ENCODE measurements at regions not wholly inside any gene's neighbourhood (a gene's known extent, or its start where the extent isn't known, plus 50 kb on each side); places are given as distances from the start of the nearest gene placed in this dataset.
"Not testable (repeated sequence)": the region's sequence is repeated elsewhere in the genome, so short reads cannot be mapped to it uniquely, and the experiment has no call there.

DNA sequence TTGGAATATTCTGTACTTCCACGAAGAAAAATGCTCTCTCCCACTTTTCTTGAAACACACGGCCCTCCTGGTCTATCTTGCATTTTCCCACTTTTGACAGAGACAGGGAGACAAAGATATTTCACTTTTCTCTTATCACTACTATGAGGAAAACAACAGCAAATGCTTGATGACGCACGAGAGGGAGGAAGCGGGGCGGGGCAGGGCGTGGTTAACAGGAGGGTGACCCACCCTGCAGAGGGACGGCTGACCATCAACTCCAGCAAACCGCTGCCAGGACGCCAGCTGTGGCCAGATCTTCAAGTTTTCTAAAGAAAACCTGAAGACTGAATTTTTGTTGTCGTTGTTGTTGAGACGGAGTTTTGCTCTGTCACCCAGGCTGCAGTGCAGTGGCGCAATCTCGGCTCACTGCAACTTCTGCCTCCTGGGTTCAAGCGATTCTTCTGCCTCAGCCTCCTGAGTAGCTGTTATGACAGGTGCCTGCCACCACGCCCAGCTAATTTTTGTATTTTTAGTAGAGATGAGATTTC lies 63.8 kb downstream of the NSUN5 start:
- ATAC-seq (ENCODE audit: low read depth); H3K36me3 ChIP-seq (ENCODE audit: low read depth); H3K27ac ChIP-seq (ENCODE audit: poor library complexity, severe bottlenecking); H3K9me3 ChIP-seq (ENCODE audit: severe bottlenecking); H3K4me3 ChIP-seq (ENCODE audit: severe bottlenecking); H3K4me1 ChIP-seq (ENCODE audit: insufficient read depth, poor library complexity, severe bottlenecking); DNase-seq (ENCODE audit: low spot score); H3K27me3 ChIP-seq (ENCODE audit: insufficient read depth, poor library complexity, severe bottlenecking): not testable (repeated sequence)

DNA sequence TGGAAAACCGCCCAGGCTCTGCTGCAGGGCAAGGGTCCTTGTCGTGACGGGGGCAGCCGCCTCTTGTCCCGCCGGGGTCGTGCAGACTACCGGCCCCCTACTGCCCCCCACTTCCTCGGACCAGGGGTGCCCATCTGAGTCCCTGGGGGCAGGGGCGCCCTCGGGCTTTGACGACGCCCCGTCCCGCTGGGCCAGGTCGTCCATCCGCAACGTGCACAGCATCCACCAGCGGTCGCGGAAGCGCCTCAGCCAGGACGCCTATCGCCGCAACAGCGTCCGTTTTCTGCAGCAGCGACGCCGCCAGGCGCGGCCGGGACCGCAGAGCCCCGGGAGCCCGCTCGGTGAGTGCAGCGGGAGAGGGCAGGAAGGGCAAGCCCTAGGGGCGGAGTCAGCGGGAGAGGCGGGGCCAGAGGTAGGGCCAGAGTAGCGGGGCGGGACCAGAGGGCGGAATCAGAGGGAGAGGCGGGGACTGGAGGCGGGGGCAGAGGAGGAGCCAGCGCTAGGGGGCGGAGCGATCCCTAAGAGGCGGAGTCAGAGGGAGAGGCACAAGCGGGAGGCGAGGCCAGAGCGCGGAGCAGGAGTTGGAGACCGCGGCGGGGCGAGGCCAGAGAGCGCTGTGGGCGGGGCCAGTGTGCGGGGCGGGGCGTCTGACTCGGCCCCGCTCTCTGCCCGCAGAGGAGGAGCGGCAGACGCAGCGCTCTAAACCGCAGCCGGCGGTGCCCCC lies 73.5 kb downstream of the NSUN5 start:
- not testable (repeated sequence) for H3K36me3 ChIP-seq (ENCODE audit: low read depth); H3K27me3 ChIP-seq (ENCODE audit: insufficient read depth, poor library complexity, severe bottlenecking); H3K9me3 ChIP-seq (ENCODE audit: severe bottlenecking); H3K4me3 ChIP-seq (ENCODE audit: severe bottlenecking); H3K27ac ChIP-seq (ENCODE audit: poor library complexity, severe bottlenecking); H3K4me1 ChIP-seq (ENCODE audit: insufficient read depth, poor library complexity, severe bottlenecking)
- DNase-seq (ENCODE audit: low spot score): peak; percentile 80
- peak; percentile 93 for ATAC-seq (ENCODE audit: low read depth)

DNA sequence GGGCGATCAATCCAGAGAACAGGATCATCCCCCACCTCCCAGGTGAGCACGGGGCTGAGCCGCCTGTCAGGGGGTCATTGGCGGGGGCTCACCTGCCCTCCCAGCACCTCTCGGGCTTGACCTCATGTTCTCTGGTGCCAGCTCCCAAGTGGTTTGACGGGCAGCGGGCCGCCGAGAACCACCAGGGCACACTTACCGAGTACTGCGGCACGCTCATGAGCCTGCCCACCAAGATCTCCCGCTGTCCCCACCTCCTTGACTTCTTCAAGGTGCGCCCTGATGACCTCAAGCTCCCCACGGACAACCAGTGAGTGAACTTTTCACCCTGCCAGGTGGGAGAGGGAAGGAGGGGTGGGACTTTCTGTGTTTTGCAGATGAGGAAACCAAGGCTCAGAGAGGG lies 82.9 kb downstream of the NSUN5 start:
- peak; percentile 29 for DNase-seq (ENCODE audit: low spot score)
- H3K4me1 ChIP-seq (ENCODE audit: insufficient read depth, poor library complexity, severe bottlenecking): not testable (repeated sequence)

DNA sequence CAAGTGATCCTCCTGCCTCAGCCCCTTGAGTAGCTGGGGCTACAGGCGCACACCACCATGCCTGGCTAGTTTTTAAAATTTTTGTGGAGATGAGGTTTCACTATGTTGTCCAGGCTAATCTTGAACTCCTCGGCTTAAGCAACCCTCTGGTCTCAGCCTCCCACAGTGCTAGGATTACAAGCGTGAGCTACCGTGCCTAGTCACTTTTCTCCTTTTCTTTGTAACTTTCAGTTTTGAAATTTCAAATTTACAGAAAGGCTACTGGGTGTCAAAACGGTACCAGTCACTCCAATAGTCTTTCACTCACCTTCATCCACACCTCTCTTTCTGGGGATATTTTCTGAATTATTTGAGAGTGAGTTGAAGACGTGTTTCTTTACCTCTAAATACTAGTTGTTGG lies 86.9 kb downstream of the NSUN5 start:
- H3K9me3 ChIP-seq (ENCODE audit: severe bottlenecking); H3K4me3 ChIP-seq (ENCODE audit: severe bottlenecking); H3K27ac ChIP-seq (ENCODE audit: poor library complexity, severe bottlenecking); H3K36me3 ChIP-seq (ENCODE audit: low read depth); H3K4me1 ChIP-seq (ENCODE audit: insufficient read depth, poor library complexity, severe bottlenecking); ATAC-seq (ENCODE audit: low read depth); DNase-seq (ENCODE audit: low spot score); H3K27me3 ChIP-seq (ENCODE audit: insufficient read depth, poor library complexity, severe bottlenecking): not testable (repeated sequence)

More for the DNA sequence above, 82.9 kb downstream of the NSUN5 start:
- ATAC-seq (ENCODE audit: low read depth); H3K4me3 ChIP-seq (ENCODE audit: severe bottlenecking); H3K36me3 ChIP-seq (ENCODE audit: low read depth); H3K27ac ChIP-seq (ENCODE audit: poor library complexity, severe bottlenecking); H3K27me3 ChIP-seq (ENCODE audit: insufficient read depth, poor library complexity, severe bottlenecking); H3K9me3 ChIP-seq (ENCODE audit: severe bottlenecking): not testable (repeated sequence)

DNA sequence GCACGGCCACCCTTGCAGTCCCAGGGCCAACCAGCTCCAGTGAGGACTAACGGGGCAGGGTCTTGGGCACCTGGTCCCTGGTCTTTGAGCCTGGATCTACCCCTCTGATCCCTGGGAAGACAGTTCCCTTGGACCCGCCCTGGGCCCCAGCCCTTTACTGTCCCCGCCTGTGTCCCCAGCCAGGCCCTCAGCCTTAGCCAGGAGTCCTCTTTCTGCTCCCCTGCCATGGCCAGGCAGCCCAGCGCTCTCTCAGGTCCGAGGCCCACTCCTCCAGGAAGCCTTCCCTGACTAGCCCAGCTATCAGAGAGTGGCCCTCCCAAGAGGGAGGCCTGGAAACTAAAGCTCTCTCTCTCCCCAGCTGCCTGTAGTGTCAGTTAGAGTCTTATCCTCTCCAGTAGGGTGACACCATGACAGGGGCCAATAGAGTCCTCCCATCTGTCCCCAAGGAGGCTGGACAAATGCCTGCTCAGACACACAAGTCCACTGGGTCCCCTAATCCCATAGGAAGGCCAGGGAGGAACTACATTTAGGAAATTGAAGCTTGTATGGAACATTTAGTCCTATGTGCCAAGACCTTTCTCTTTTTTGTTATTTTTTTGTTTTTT lies 87.8 kb downstream of the NSUN5 start:
- not testable (repeated sequence) for ATAC-seq (ENCODE audit: low read depth); DNase-seq (ENCODE audit: low spot score)

DNA sequence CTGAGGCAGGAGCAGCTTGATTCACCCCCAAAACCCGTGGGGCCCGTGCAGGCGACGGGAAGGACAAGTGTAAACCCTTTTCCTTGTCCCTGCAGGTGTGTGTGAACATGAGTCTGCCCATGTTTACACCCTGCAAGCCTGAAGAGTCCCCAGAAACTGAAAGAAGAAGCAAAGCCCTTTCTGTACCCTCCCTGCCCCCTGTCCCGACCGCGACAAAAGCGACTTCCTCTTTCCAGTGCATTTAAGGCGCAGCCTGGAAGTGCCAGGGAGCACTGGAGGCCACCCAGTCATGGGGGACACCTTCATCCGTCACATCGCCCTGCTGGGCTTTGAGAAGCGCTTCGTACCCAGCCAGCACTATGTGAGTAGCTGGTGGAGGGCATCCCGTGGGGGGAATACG lies 88.3 kb downstream of the NSUN5 start:
- not testable (repeated sequence) for ATAC-seq (ENCODE audit: low read depth); H3K27ac ChIP-seq (ENCODE audit: poor library complexity, severe bottlenecking)

More for the DNA sequence above, 87.8 kb downstream of the NSUN5 start:
- H3K9me3 ChIP-seq (ENCODE audit: severe bottlenecking); H3K27me3 ChIP-seq (ENCODE audit: insufficient read depth, poor library complexity, severe bottlenecking); H3K4me3 ChIP-seq (ENCODE audit: severe bottlenecking); H3K27ac ChIP-seq (ENCODE audit: poor library complexity, severe bottlenecking); H3K4me1 ChIP-seq (ENCODE audit: insufficient read depth, poor library complexity, severe bottlenecking); H3K36me3 ChIP-seq (ENCODE audit: low read depth): not testable (repeated sequence)

DNA sequence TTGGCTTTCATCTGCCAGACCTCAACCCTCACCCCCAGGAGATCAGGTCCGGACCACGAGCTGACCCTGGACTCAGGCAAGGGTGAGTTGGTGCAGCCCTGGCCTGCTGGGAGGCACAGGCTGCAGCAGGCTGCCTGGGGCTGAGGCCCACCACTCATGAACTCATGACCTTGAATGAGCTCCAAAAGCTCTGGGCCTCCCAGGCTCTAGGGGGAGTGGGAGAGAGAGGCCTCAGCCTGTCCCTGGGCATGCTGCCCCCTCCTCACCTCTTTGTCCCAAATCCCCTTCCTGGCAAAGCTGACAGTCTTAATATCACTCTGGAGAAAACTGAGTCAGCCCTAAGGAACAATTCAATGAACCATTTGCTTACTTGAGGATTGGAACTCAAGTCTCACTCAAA lies 89.8 kb downstream of the NSUN5 start:
- not testable (repeated sequence) for H3K27me3 ChIP-seq (ENCODE audit: insufficient read depth, poor library complexity, severe bottlenecking); H3K4me1 ChIP-seq (ENCODE audit: insufficient read depth, poor library complexity, severe bottlenecking); ATAC-seq (ENCODE audit: low read depth); H3K9me3 ChIP-seq (ENCODE audit: severe bottlenecking); H3K4me3 ChIP-seq (ENCODE audit: severe bottlenecking); DNase-seq (ENCODE audit: low spot score); H3K27ac ChIP-seq (ENCODE audit: poor library complexity, severe bottlenecking); H3K36me3 ChIP-seq (ENCODE audit: low read depth)

More for the DNA sequence above, 88.3 kb downstream of the NSUN5 start:
- not testable (repeated sequence) for H3K4me1 ChIP-seq (ENCODE audit: insufficient read depth, poor library complexity, severe bottlenecking); H3K4me3 ChIP-seq (ENCODE audit: severe bottlenecking); H3K9me3 ChIP-seq (ENCODE audit: severe bottlenecking); H3K36me3 ChIP-seq (ENCODE audit: low read depth); H3K27me3 ChIP-seq (ENCODE audit: insufficient read depth, poor library complexity, severe bottlenecking); DNase-seq (ENCODE audit: low spot score)

DNA sequence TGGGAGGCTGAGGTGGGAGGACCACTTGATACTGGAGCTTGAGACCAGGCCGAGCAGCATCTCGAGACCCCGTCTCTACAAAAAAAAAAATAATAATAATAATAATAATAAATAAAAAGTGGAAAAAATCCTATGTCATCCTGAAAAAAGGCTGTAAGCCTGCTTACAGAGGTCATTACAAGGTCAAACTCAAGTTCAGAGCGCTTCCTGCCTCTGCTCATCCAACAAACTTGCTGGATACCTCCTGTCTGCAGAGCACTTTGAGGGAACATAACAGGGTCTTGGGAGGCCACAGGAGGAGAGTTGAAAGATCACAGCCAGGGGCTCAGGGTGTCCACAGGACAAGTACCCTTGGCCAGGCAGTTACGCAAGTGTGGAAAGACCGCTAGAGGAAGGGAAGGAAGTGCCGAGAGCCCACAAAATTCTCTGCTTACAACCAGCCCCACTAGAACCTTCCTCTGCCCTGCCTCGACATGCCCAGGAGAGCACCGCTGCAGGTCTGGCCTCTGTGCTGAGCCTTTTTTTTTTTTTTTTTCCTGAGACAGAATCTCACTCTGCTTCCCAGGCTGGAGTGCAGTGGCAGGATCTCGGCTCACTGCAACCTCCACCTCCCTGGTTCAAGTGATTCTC lies 92.5 kb downstream of the NSUN5 start:
- H3K36me3 ChIP-seq (ENCODE audit: low read depth); H3K9me3 ChIP-seq (ENCODE audit: severe bottlenecking); DNase-seq (ENCODE audit: low spot score); H3K27ac ChIP-seq (ENCODE audit: poor library complexity, severe bottlenecking); H3K4me1 ChIP-seq (ENCODE audit: insufficient read depth, poor library complexity, severe bottlenecking); H3K27me3 ChIP-seq (ENCODE audit: insufficient read depth, poor library complexity, severe bottlenecking); H3K4me3 ChIP-seq (ENCODE audit: severe bottlenecking): not testable (repeated sequence)
- peak; percentile 54; the same call in 2 of the 3 replicates for ATAC-seq (ENCODE audit: low read depth)

DNA sequence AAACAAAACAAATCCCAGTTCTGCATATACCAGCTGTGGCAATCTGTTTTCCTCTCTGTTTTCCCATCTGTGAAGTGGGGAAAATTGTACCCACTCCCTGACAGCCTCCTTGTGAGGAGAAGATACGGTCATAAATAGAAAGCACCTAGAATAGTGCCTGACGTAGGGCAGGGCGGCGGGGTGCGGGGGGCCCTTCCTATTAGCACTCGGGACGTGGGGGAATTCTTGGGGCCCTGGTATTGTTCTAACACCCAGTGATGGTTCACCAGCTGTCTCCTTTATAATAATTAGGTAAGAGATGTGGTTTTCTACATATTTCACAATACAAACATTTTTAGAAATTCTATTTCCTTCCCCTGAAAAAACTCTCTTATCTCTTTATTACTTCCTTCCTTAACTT lies 93.4 kb downstream of the NSUN5 start:
- ATAC-seq (ENCODE audit: low read depth): not testable (repeated sequence)

DNA sequence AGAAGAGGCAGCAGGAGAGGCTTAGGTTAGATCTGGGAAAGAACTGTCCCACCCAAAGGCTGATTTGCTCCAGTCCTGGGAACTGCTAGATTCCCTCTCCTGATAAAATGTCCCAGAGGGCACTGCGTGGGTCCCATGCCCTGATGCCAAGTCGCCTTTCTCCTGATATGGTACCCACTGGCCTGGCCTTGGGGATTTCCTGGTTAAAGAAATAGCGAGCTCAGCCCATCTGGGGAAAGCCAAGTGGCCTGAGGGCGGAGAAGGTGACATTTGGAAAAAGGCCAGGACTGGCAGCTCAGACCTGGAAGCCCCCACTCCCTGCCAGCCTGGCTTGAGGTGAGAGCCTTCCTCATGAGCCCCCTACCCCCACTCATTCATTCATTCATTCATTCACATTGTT lies 94.2 kb downstream of the NSUN5 start:
- not testable (repeated sequence) for H3K27me3 ChIP-seq (ENCODE audit: insufficient read depth, poor library complexity, severe bottlenecking); H3K4me3 ChIP-seq (ENCODE audit: severe bottlenecking); H3K9me3 ChIP-seq (ENCODE audit: severe bottlenecking); H3K36me3 ChIP-seq (ENCODE audit: low read depth); H3K27ac ChIP-seq (ENCODE audit: poor library complexity, severe bottlenecking); H3K4me1 ChIP-seq (ENCODE audit: insufficient read depth, poor library complexity, severe bottlenecking); ATAC-seq (ENCODE audit: low read depth)
- peak; percentile 29 for DNase-seq (ENCODE audit: low spot score)

More for the DNA sequence above, 93.4 kb downstream of the NSUN5 start:
- not testable (repeated sequence) for H3K4me1 ChIP-seq (ENCODE audit: insufficient read depth, poor library complexity, severe bottlenecking); H3K4me3 ChIP-seq (ENCODE audit: severe bottlenecking); H3K36me3 ChIP-seq (ENCODE audit: low read depth); H3K9me3 ChIP-seq (ENCODE audit: severe bottlenecking); H3K27ac ChIP-seq (ENCODE audit: poor library complexity, severe bottlenecking); H3K27me3 ChIP-seq (ENCODE audit: insufficient read depth, poor library complexity, severe bottlenecking); DNase-seq (ENCODE audit: low spot score)

DNA sequence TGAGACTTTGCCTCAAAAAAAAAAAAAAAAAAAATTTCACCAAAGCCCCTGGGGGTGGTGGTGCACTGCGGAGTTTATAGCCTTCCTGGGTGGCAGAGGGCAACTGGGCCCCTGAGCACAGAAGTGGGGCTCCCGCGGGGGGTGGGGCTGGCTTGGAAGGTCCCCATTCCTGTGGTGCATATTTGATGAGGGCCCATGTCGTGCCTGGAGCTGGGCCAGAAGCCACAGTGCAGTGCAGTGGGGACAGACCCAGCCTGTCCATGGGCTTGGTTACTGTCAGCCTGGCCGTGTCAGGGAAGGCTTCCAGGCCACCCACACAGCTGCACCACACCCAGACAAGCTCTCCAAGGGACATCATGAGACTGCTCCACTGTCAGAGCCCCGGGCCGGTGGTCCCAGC lies 95.5 kb downstream of the NSUN5 start:
- DNase-seq (ENCODE audit: low spot score): peak; percentile 38

More for the DNA sequence above, 95.5 kb downstream of the NSUN5 start:
- peak; percentile 26; the same call in 1 of the 3 replicates for ATAC-seq (ENCODE audit: low read depth)
- not testable (repeated sequence) for H3K9me3 ChIP-seq (ENCODE audit: severe bottlenecking); H3K27ac ChIP-seq (ENCODE audit: poor library complexity, severe bottlenecking); H3K36me3 ChIP-seq (ENCODE audit: low read depth); H3K27me3 ChIP-seq (ENCODE audit: insufficient read depth, poor library complexity, severe bottlenecking); H3K4me1 ChIP-seq (ENCODE audit: insufficient read depth, poor library complexity, severe bottlenecking); H3K4me3 ChIP-seq (ENCODE audit: severe bottlenecking)

Data from RWPE2 (cell line).